GM18520 (cell line): ENCODE measurements at regions not wholly inside any gene's neighbourhood (a gene's known extent, or its start where the extent isn't known, plus 50 kb on each side); places are given as distances from the start of the nearest gene placed in this dataset.
"Not testable (repeated sequence)": the region's sequence is repeated elsewhere in the genome, so short reads cannot be mapped to it uniquely, and the experiment has no call there.

Experiments
- ATAC-seq: cut with Tn5 transposase; IDR thresholded peaks from one replicate; pipeline ENCODE4 v1.9.1; 2021; ENCODE audit not compliant: unreplicated experiment

DNA sequence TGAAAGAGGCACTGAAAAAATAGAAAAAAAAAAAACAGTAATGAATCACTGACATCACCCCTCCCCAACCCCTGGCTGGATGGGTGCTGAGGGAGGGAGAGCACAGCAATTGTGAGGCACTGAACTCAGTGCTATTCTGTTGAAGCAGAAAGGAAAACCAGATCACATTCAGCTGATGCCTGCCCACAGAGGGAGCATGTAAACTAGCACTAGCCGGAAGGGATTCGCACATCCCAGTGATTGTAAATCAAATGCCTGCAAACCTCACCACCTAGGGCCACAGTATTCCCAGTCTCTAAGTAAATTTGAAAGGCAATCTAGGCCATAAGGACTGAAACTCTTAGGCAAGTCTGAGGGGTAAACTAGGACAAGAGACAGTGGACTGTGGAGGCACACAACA lies 772.0 kb upstream of the CCDC179 start:
- ATAC-seq = no peak

DNA sequence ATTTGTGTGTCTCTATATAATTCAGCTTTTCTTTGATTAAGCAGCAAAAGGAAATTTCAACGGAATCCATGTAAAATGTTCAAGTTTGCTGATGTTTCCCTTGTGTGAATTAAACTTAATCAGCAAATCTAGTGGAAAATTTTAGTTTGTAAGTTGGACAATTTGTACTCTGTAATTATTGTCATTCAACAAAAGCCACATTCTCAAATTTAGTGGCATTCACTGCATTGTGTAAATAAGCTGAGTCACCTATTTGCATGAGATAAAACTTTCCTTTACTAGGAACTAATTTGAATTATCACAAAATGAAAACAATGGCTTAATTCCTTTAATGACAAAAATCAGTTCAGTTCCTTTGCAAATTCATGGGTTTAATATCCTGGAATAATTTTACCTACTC lies 784.2 kb upstream of the CCDC179 start:
- no peak for ATAC-seq

DNA sequence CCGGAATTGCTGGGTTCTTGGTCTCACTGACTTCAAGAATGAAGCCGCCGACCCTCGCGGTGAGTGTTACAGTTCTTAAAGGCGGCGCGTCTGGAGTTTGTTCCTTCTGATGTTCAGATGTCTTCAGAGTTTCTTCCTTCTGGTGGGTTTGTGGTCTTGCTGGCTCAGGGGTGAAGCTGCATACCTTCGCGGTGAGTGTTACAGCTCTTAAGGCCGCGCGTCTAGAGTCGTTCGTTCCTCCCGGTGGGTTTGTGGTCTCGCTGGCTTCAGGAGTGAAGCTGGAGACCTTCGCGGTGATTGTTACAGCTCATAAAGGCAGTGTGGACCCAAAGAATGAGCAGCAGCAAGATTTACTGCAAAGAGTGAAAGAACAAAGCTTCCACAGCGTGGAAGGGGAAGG lies 792.1 kb upstream of the CCDC179 start:
- ATAC-seq = not testable (repeated sequence)

DNA sequence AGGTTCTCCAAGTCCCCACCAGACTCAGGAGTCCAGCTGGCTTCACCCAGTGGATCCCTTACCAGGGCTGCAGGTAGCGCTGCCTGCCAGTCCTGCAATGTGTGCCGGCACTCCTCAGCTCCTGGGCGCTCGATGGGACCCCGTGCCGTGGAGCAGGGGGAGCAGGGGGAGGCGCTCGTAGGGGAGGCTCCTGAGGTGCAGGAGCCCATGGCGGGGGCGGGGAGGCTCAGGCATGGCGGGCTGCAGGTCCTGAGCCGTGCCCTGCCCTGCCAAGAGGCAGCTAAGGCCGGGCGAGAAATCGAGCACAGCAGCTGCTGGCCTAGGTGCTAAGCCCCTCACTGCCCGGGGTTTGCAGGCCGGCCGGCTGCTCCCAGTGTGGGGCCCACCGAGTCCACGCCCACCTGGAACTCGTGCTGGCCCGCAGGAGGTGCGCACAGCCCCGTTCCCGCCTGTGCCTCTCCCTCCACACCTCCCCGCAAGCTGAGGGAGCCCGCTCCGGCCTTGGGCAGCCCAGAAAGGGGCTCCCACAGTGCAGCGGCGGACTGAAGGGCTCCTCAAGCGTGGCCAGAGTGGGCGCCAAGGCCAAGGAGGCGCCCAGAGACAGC lies 792.9 kb upstream of the CCDC179 start:
- ATAC-seq = no peak

DNA sequence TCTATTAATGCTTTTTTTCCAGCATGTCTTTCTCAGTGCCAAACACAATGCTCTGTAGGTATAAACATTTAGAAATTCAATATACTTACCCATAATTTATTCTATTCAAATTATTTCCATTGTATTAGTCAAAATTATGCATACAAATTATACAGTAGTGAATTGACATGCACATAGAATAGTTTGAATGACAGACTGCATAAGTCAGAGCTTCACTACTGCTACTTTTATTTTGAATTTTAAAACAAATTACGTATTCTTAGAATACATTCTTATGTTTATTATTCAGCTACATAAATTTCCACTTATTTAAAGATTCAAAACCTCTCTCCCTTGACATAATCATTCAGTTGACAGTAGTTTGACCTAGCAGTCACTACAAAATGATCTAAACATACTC lies 808.0 kb upstream of the CCDC179 start:
- ATAC-seq = no peak

DNA sequence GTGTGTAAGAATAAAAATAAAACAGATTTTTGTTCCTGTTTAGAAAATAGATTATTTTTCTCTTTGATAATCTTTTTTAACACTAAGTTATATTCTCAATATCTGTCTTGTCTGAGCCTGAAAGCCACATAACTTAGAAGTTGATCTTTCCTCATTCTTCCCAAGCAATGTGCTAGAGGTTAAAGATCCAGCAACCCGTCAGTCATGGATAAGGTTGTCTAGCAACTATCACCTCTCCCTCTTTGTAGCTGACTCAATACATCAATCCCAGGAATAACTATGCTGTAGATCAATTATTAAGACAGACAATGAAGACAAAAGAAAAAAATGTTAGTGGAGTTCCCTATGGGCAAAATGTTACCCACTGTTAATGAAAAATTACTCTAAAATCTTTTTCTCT lies 813.1 kb upstream of the CCDC179 start:
- ATAC-seq = no peak

DNA sequence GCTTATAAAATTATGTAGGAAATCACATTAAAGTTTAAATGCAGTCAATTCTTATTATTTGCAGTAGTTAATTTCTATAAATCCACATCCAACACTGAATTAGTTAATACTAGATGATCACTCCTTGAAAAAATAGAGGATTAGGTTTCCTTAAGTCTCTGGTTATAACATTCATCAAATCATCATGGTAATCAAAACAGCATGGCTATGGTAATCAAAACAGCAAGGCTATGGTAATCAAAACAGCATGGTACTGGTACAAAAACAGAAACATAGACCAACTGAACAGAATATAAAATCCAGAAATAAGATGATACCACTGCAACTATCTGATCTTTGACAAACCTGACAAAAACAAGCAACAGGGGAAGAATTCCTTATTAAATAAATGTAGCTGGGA lies 814.6 kb upstream of the CCDC179 start:
- no peak for ATAC-seq

DNA sequence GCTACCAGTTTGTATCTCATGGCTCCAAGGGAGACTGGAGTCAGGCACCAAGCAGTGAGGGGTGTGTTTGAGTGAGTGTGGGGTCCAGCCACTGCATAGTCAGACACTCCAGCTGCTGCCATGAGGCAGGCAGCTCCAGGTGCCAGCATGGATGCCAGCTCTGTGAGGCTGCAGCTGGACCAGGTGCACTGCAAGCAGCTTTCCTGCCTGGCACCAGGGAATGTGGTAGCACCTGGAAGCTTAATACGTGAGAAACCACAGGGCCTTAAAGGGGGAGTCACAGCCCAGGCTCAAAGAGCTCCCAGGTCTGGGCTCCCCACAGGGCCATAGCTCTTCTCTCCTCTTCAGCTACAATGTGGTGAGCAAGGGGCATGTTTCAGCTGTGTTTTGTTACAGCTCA lies 817.8 kb upstream of the LUZP2 start:
- no peak for ATAC-seq

DNA sequence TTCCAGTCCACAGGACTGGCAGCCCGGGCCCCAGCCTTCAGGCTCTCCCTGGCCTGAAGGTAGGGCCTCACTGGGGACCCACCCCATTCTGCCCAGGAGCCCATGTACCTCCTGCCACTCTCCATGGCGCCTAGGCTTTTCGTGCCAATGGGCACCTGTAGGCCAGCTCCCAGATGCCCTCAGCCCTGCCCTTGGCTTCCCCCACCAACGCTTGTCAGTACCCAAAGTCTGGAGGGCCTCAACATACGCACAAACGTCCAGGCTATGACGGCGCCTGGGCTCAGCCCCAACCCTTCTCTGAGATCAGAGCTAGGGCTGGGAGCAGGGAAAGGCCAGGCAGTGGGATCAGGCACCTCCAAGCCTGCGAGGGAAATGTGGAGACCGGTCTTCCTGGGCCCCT lies 816.9 kb upstream of the LUZP2 start:
- ATAC-seq = no peak

DNA sequence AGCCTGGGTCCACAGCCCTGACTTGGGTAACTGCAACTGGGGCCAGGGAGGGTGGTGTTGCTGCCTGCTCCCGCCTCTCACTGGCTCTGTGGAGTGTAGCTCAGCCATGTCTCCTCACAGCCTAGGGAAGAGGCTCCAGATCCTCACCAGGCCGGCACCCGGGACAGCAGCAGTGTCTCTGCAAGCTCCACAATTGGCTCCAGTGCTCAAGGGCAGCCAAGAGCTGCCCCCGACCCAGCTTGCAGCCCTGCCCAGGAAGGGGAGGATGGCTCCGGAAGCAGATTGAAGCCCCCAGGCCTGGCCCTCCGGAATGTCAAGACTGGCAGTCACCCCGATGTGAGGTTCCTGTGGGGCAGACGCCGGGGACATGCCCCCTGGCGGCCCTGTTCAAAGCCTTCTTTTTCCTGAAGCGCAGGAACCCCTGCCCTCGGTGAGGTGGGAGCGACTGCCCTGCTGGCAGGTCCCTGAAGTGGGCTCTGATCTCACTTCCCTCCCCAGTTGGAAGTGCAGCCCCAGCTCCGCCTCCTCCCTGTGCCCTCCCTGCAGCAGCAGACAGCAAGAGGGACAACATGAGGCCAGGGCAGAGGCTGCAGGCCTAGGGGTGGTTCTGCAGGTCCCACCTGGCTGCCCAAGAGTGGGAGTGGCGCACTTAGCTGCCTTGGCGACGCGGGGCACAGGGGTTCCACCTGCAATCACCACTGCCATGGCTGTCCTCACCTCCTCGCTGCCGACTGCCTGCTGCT lies 816.2 kb upstream of the LUZP2 start:
- ATAC-seq = no peak

DNA sequence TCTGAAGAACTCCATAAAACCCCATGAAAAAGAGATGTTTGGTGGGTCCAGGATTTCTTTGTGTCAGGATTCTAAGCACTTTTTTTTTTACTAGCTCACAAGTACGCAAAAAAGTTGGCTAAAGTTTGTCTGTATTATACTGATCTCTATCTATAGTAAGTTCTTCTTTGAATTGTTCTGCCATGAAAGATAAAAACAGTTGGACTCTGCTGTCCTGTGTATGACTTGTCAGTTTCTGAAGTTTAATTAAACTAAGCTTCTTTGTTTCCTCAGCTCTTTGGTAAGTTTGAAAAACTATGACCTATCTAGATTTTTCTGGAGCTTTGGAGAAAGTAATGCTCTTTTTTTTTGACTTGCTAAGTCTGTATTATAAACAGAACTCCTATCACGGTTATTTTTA lies 812.2 kb upstream of the LUZP2 start:
- ATAC-seq = no peak

DNA sequence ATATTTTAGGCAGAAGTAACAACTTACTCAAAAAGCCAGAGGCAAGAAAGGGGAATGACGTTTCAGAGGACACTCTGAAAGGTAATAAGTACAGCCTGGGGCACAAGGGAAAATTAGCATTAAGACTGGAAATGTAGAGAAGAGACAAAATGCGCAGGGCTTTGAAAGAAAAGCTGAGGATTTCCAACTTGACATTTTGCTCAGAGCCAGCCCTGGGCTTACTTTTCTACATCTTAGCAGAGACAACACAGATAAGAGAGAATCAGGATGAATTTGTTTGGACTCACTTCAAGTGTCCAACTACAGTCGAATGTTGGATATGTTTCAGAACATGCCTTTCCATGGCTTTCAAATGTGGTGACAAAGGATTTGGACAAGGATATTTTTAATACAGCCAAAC lies 808.9 kb upstream of the LUZP2 start:
- no peak for ATAC-seq

DNA sequence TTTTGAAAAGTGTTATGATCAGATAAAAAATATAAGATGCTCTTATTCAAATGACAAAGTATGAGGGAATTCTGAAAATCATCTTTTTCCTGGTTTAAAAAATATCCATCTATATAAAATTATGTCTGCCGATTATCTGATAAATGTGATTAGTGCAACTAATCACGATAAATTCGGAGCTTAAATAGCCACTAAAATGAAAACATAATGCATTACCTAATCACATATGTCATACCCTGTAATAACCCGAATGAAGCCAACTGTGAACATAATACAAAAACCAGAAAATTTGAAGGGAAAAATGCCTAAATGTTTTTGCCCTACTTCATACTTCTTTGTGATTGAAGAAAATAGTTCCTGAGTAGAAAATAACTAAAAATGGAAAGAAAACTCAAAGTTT lies 808.4 kb upstream of the LUZP2 start:
- no peak for ATAC-seq

DNA sequence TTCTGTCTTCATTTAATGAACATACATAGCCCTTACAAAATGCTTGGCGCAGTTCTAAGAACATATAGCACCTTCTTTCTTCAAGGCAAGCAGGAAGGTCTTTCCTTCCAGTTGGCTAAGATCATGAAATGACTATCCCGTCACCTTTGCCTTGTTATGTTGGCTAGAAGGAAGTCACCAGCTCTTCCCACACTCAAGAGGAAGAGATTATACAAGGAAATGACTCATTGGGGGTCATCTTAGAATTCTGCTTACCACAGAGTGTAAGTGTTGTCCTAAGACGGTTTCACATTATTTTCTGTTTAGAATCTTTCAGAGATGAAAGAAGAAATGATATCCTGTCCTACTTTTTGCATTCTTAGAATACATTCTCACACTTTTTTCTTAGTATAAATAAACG lies 808.0 kb upstream of the LUZP2 start:
- no peak for ATAC-seq

DNA sequence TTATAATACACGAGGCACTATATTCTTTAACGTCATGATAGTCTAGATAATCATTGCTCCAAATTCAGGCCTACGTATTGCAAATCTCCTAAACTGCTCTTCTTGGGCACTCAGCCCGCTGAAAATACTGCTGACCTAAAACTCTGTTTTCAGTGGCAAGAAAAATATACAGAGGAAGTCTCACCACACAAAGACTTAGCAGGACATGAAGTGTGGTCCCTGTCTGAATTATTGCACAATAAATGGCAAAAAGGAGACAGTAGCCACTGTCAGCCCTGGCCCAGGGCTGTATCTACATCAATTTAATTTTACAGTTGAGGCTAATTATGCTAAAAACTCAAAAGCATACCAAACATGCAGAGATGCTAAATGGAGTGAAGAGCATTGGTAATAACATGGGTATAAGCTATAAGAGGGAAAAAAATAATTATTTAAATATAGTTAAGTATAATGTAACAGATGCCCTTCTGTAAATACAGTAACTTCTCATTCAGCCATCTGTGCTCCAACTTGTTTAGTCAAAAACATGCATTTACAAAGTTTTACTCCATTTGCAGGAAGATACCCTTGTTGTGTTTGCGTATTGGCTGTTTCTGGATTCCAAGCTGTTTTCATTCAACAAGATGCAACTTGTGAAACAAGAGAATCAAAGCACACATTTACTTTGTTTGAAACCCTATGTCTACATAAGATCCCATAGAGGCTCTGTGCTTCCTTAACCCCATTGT lies 800.0 kb upstream of the LUZP2 start:
- ATAC-seq = no peak

DNA sequence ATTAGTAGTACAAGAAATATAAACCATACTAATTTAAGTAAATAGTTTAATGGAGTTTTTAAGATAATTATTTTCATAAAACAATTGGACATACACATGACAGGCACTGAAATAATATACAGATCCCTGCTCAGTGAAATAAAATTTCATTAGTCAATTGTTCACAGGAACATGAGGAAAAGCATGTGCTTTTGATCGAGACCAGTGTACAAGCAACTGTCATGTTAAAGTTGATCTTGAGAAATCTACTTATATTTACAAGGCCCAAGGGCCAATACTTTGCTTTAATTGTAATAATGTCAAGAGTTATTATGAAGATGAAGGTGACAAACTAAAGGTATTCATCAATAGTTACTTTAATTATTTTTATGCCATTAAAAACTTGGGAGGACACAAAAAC lies 792.7 kb upstream of the LUZP2 start:
- no peak for ATAC-seq

DNA sequence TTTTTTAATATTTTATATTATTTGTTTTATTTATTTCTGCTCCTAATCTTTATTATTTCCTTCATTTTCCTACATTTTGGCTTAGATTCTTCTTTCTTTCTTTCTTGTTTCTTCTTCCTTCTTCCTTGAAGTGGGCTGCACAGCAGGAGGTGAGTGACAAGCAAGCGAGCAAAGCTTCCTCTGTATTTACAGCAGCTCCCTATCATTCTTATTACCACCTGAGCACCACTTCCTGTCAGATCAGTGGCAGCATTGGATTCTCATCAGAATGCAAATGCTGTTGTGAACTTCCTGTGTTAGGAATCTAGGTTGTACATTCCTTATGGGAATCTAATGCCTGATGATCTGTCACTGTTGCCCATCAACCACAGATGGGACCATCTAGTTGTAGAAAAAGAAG lies 784.9 kb upstream of the LUZP2 start:
- ATAC-seq = no peak

DNA sequence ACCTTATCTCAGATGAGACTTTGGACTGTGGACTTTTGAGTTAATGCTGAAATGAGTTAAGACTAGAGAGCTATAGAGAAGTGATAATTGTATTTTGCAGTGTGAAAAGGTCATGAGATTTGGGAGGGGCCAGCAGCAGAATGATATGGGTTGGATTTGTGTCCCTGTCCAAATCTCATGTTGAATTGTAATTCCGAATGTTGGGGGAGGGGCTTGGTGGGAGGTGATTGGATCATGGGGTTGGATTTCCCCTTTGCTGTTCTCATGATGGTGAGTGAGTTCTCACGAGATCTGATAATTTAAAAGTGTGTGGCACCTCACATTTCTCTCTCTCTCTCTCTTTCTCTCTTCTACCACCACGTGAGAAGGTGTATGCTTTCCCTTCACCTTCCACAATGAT lies 777.8 kb upstream of the LUZP2 start:
- no peak for ATAC-seq

DNA sequence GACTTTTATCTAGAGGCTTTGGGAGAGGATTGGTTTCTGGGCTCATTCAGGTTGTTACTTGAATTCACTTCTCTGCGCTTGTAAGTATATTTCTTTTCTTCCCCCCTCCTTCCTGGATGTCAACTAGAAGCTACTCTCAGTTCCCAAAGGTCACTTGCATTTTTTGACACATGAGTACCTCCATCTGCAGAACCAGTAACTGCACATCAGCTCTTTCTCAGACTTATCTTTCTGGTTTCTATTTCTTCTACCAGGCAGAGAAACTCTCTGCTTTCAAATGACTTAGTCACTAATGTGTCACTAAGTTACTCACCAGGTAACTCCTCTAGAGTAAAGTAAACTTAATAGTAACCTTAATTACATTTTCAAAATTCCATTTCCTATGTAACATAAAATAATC lies 773.0 kb upstream of the LUZP2 start:
- no peak for ATAC-seq

DNA sequence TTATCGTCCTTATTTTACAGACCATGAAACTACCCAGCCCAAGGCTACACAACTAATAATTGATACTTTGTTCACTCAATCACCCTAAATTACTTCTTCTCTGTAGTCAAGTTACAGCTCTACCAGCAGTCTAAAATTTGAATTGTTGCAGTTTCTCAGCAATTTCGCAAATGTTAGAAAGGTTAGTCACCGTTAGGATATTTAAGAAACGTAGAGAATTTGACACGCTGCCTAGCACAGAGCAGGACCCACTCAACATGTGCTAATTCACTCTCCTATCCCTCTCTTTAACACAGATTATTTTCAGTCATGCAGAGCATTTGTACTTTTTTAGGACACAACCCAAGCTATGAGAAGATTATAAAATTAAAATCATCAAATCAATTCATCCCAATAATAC lies 771.1 kb upstream of the LUZP2 start:
- ATAC-seq = no peak

DNA sequence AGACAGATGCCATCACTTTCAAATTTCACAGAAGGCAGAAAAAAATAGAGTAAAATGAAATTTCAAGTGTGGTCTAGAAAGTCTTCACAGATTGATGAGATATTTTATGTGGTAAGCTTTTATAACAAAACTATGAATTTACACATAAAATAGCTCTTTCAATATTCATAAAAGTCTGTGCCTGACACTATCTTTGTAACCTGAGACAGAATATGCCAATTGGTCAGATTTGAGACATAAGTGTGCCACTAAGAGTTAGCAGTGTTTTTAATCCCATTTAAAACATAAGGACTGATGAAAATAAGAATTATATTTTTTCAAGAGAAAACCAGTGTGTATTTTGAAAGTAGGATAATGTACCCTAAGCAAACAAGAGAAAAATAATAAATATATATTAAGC lies 769.5 kb upstream of the LUZP2 start:
- ATAC-seq = no peak

DNA sequence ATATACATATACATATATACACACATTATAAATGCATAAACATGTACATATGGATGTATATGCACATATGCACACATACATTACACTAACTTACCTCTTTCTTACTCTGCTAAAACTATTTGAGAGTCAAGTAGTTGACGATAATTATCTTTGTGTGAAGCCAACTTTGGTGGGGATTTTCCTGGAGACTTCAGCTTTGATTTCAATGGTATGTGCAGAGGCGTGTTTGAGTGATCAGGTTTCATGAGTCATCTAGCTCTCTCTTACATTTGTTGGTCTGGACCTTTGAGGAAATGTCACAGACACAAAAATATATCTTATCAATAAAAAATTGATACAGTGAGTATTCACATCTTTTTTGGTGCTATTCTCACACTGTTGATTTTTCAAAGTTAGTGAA lies 769.1 kb upstream of the LUZP2 start:
- no peak for ATAC-seq
